ENCODE measurements at regions not wholly inside any gene's neighbourhood (a gene's known extent, or its start where the extent isn't known, plus 50 kb on each side); places are given as distances from the start of the nearest gene placed in this dataset.

DNA sequence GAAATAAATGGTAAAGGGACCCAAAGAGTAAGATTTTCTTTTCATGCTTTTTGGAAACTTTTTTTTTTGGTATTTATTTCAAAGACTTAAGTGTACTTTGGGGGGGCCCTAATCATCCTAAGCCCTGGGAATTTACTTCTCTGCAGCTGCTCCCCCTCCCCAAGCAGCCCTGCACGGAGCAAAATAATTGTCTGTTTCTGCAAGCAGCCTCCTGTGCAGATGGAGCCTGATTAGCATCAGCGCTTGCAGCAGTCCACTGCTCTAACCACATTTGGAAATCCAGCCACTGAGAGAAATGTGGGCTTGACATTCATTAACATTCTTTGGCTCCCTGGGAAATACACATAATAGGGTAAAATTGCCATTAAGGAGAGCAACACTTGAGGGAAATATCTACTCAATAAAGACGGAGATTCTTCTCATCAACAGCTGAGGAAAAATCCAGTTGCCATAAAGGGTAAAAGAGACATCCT lies 309.2 kb upstream of the MAP3K7 start:
- Histone ChIP-seq H3K27me3 (ENCODE audit: low read depth) (no peaks in the 10 kb centered on the region), H3K27ac (no peak overlapping the region), H3K4me3 (no peak overlapping the region), H3K9me3 (no peaks in the 10 kb centered on the region), H3K4me1 (no peaks in the 10 kb centered on the region), H3K36me3 (no peaks in the 10 kb centered on the region)
- TF ChIP-seq, protein P1, sequence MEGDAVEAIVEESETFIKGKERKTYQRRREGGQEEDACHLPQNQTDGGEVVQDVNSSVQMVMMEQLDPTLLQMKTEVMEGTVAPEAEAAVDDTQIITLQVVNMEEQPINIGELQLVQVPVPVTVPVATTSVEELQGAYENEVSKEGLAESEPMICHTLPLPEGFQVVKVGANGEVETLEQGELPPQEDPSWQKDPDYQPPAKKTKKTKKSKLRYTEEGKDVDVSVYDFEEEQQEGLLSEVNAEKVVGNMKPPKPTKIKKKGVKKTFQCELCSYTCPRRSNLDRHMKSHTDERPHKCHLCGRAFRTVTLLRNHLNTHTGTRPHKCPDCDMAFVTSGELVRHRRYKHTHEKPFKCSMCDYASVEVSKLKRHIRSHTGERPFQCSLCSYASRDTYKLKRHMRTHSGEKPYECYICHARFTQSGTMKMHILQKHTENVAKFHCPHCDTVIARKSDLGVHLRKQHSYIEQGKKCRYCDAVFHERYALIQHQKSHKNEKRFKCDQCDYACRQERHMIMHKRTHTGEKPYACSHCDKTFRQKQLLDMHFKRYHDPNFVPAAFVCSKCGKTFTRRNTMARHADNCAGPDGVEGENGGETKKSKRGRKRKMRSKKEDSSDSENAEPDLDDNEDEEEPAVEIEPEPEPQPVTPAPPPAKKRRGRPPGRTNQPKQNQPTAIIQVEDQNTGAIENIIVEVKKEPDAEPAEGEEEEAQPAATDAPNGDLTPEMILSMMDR (IDR thresholded peaks at IDR 0.05), result no peak
- ATAC-seq (no peak), DNase-seq (no peak)
- intact Hi-C loops (cut with DNase I), result no loop called here

DNA sequence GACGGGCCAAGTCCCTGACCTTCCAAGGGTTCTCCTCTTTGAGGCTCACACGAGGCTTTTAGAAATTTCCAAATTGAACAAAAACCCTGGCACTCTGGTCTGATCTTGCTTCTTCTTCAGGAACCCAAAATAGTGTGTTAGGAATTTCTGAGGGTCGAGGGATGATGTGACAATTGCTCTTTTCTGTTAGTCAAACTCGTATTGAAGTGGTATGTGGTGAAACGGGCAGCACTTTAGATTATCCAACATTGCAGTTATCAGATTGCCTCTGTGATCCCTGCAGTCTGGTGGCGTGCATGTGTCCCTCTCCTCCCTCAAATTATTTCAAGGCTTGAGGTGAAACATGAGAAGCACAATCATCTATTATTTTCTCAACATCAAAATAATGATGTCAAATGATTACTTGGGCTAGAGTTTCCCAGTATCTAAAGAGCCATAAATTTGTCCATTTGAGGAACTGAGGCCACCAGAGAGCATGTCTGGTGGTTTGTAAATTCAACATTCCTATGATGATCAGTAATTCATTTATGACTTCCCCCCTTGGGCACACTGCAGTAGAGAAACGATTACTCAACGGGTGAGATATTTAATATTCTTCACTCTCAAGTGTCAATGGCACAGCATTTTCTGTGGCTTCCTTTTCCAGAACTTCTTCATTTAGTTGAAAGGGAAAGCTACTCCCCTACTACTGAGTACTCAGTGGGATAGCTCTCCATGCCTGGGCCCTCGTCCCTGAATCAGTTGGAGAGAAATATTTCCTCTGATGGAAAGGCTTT lies 308.6 kb upstream of the MAP3K7 start:
- DNase-seq (no peak), ATAC-seq (no peak)
- H3K27ac ChIP-seq, result no peak overlapping the region
- H3K27me3 ChIP-seq (ENCODE audit: low read depth), result no peaks in the 10 kb centered on the region
- H3K9me3 ChIP-seq, result no peaks in the 10 kb centered on the region
- H3K4me1 ChIP-seq, result no peaks in the 10 kb centered on the region
- H3K36me3 ChIP-seq, result no peaks in the 10 kb centered on the region
- TF ChIP-seq, protein P1 (IDR thresholded peaks at IDR 0.05), result no peak
- H3K4me3 ChIP-seq, result no peak overlapping the region
- intact Hi-C loops (cut with DNase I), result no loop called here

DNA sequence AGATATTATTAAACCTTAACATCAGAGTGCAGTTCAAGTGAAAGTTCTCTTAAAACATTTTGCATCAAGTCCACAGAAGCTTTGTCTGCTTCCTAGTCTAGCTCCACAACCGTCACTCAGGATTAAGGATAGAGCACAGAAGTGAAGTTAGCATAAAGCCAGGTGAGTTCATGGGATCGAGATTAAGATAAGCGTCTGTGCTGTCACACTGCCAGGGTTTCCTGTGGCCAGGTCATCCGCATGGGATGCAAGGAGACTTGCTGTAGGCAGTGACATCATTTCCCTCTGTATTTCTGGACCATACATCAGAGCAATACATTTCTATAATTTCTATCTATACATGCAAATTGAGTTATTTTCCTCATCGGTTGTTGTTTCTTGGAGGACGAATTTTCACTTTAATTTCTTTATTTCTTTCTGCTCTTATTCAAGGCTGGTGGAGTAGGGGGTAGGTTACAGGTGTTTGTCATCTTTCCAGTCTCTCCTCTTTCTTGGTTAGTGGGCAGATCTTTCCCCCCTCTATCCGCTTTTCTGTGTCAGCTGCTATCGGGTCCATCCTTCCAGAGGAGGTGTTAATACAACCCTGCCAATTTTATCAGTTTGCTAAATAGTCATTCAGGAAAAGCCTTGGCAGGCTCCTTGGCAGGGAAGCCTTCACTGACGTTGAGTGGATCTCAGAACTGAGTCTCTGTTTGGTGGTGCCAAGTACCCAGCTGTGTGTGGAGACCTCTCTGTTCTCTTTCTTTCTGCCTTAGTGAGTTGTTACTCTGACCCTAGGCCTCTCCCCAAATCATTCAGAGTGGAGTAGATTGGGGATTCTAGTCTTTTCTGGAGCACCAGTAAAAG lies 307.6 kb upstream of the MAP3K7 start:
- Histone ChIP-seq H3K27ac (no peak overlapping the region), H3K9me3 (no peaks in the 10 kb centered on the region), H3K4me1 (no peaks in the 10 kb centered on the region), H3K36me3 (no peaks in the 10 kb centered on the region), H3K27me3 (ENCODE audit: low read depth) (no peaks in the 10 kb centered on the region), H3K4me3 (no peak overlapping the region)
- intact Hi-C loops (cut with DNase I), result no loop called here
- no peak for DNase-seq
- no peak for ATAC-seq
- TF ChIP-seq, protein P1 (IDR thresholded peaks at IDR 0.05), result no peak

DNA sequence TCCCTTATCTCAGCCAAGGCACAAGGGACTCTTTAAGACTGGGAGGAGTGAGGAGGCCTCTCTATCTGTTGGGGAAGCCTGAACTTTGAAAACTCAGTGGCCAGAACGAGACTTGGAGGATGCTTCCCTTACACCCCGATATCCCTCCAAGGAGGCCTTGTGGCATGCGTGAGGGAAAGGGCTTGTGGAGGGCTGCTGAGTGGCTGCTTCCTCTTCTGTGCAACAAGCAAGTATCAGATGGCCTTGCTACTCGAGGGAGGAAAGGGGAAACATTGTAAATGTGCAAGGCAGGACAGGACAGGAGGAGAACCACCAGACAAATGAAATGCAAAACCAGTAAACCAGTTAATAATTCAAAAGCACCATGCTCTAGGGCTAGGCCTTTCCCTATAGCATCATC lies 306.5 kb upstream of the MAP3K7 start:
- Histone ChIP-seq H3K4me1 (no peaks in the 10 kb centered on the region), H3K9me3 (no peaks in the 10 kb centered on the region), H3K27me3 (ENCODE audit: low read depth) (no peaks in the 10 kb centered on the region), H3K36me3 (no peaks in the 10 kb centered on the region), H3K4me3 (no peak overlapping the region), H3K27ac (no peak overlapping the region)
- ATAC-seq, result no peak
- no peak for DNase-seq
- intact Hi-C loops (cut with DNase I), result no loop called here
- TF ChIP-seq, protein P1 (IDR thresholded peaks at IDR 0.05), result no peak

DNA sequence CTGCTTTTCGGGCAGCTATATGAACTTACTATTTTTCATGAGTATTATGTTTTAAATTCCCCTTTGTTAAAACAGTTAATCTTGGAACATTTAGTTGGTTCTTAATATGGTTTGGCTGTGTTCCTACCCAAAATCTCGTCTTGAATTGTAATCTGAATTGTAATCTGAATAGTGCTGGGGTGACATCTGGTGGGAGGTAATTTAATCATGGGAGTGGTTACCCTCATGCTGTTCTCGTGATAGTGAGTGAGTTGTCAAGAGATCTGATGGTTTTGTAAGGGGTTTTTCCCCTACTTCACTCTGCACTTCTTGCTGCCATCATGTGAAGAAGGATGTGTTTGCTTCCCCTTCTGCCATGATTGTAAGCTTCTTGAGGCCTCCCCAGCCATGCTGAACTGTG lies 305.4 kb upstream of the MAP3K7 start:
- Histone ChIP-seq H3K4me3 (no peak overlapping the region), H3K27ac (no peak overlapping the region), H3K36me3 (no peaks in the 10 kb centered on the region), H3K4me1 (no peaks in the 10 kb centered on the region), H3K27me3 (ENCODE audit: low read depth) (no peaks in the 10 kb centered on the region), H3K9me3 (no peaks in the 10 kb centered on the region)
- intact Hi-C loops (cut with DNase I), result no loop called here
- TF ChIP-seq, protein P1 (IDR thresholded peaks at IDR 0.05), result no peak
- no peak for DNase-seq
- ATAC-seq, result no peak

All from lower lobe of right lung (tissue), 2 donors.